Fibroblast of pulmonary artery (primary cell): ENCODE measurements at regions not wholly inside any gene's neighbourhood (a gene's known extent, or its start where the extent isn't known, plus 50 kb on each side); places are given as distances from the start of the nearest gene placed in this dataset.
"Not testable (repeated sequence)": the region's sequence is repeated elsewhere in the genome, so short reads cannot be mapped to it uniquely, and the experiment has no call there.

Source experiments
- DNase-seq: peaks from one replicate; pipeline ENCODE4 v3.0.0-alpha.2; 2010; ENCODE audit warnings: low read depth
- H3K4me3 ChIP-seq: replicated peaks from 2 replicates; pipeline ENCODE4 v1.5.1; 2011; ENCODE audit warnings: low read depth, mild to moderate bottlenecking, control low read depth, low read length, moderate library complexity
- CTCF ChIP-seq: IDR thresholded peaks from 2 replicates; pipeline ENCODE4 v1.5.1; 2011; ENCODE audit warnings: mild to moderate bottlenecking, control low read depth, low read length, inconsistent platforms; ENCODE audit errors: missing control alignments

GRCh38 chr20:53646550-53646949 is 52.9 kb upstream of the ZNF217 start:
- H3K4me3 ChIP-seq: no peak overlapping the region
- TF ChIP-seq CTCF: no peak

GRCh38 chr20:53645582-53645897 is 51.9 kb upstream of the ZNF217 start:
- no peak for TF ChIP-seq CTCF
- no peak overlapping the region for H3K4me3 ChIP-seq
- no peak for DNase-seq

More at GRCh38 chr20:53646550-53646949, 52.9 kb upstream of the ZNF217 start:
- no peak for DNase-seq

- DNase-seq, H3K4me3 ChIP-seq: not testable (repeated sequence)
Measured at GRCh38 chr20:53644108-53644507, 50.5 kb upstream of the ZNF217 start.
